Fibroblast of villous mesenchyme (primary cell): ENCODE measurements at regions not wholly inside any gene's neighbourhood (a gene's known extent, or its start where the extent isn't known, plus 50 kb on each side); places are given as distances from the start of the nearest gene placed in this dataset.

Experiments
- DNase-seq: peaks from one replicate; pipeline ENCODE4 v3.0.0-alpha.2; 2010; ENCODE audit warnings: low read depth
- H3K4me3 ChIP-seq: 2 replicates; pipeline ENCODE4 v1.5.1; 2011; ENCODE audit warnings: low read depth, mild to moderate bottlenecking, low read length
- TF ChIP-seq, protein P1 (sequence below): IDR thresholded peaks from 2 replicates; pipeline ENCODE4 v1.5.1; 2012; ENCODE audit warnings: low read depth, mild to moderate bottlenecking, low read length; ENCODE audit not compliant: insufficient read depth

DNA sequence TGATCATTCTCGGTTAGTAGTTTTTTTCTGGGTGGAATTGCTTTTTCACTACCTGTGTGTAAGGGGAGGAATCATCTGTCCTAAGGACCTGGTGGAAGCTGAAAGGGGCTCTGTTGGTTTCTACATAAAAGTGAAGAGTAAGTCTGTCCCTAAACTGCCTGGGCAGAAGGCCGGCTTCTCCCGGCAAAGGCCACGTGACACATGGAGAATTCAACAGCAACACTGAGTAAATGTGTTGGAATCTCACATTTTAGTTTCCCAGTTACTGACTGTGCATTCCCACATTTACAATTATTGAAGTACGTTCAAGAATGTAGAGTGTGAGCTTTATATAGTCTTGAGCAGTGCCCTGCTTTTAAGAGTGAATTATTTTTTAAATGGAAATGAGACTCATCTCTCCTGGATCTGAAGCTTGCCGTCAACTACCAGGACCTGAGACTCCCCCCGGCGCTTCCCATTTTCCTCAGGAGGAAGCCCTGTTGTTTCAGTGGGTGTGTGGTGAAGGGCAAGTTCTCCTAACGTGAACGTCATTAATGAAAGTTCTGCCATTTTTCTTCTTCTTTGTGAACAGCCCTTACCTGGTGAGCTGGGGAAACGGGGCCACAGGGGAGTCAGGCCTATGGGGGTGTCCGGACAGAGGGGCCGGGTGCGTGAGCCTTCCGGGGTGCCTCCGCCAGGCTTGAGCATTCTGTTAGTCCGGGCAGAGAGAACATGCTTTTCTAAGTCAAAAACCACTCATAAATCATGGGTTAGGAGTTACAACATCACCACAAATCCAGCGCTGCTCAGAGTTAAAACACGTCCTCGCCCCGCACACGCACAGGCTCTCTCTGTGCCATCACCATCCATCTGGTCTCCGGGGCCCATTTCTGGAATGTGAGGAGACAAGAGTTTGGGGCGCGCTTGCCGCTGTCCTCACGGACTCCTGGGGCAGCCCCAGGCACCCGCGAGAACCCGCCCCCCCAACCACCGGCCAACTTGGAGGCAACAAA is 56.6 kb upstream of the SMOC2 start:
- TF ChIP-seq, protein P1, sequence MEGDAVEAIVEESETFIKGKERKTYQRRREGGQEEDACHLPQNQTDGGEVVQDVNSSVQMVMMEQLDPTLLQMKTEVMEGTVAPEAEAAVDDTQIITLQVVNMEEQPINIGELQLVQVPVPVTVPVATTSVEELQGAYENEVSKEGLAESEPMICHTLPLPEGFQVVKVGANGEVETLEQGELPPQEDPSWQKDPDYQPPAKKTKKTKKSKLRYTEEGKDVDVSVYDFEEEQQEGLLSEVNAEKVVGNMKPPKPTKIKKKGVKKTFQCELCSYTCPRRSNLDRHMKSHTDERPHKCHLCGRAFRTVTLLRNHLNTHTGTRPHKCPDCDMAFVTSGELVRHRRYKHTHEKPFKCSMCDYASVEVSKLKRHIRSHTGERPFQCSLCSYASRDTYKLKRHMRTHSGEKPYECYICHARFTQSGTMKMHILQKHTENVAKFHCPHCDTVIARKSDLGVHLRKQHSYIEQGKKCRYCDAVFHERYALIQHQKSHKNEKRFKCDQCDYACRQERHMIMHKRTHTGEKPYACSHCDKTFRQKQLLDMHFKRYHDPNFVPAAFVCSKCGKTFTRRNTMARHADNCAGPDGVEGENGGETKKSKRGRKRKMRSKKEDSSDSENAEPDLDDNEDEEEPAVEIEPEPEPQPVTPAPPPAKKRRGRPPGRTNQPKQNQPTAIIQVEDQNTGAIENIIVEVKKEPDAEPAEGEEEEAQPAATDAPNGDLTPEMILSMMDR: no peak
- H3K4me3 ChIP-seq: no peak overlapping the region
- DNase-seq: no peak

DNA sequence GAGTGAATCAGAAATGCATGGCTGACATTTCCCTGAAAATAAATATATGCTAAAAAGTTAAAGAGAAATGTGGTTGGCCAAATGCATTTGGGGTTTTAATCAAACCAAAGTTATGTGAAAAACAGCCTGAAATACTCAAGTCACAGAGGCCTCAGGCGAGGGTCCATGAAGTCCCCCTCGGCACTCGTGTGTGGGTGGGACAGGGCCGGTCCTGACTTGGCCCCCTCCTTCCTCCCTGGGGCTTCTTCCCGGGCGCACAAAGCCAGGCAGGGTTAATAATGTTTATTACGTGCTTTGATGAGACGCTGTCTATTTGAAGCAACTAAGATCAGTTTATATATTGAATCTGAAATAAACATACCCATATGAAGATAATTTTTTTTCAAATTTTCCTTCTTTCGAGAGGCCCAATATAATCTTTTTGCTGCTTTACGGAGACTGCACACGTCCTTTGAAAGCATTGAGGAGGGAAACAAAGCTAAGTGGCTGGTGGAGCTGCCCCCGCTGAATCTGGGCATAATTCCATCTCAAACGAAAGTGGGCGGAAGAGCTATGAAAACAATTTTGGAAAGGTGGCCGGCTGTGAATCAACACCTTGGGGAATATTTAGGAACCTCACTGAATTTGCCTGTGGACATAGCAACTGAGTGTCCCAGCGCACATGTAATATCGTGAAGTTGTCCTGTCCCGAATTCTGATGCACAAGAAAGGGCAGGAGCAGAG is 55.8 kb upstream of the SMOC2 start:
- no peak overlapping the region for H3K4me3 ChIP-seq
- TF ChIP-seq, protein P1: no peak
- no peak for DNase-seq

DNA sequence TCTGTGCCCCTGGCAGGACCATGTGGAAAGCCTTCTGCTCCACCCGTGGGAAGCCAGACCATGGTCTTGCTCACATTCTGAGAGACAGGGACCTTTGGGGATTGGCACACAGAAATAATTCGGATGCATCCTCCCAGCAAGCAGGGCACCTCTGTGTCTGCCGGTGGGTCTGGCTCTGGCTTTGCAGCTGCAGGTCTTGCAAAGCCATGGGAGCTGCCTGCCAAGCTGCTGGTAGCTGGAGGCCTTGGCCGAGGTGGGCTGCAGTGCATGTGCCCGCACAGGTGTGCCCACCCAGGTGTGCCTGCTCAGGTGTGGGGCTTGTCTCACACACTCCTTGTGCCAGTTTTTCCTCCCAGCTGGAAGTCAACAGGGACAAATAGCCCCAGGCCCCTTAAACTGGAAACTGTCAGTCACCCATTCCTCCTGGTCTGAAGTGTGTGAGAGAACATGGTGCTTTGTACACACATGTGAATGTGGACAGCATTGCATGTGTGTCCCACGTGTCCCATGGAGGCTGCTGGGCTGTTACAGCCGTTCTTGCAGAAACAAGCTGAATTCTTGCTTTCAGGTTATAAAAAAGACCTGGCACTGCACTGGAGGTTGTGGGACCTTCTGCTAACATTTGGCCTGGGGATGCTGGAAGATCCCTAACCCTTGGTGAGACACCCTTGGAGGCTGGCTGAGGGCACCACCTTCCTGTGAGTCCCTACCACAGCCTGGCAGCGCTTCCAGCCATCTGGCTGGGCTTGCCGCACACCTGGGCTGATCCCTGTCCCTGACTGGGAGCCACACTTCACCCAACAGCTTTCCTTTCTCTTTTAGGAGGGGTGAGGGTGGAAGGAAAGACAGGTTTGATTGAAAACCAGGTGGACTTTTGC is 54.9 kb upstream of the SMOC2 start:
- no peak for DNase-seq
- TF ChIP-seq, protein P1: no peak
- H3K4me3 ChIP-seq: no peak overlapping the region

DNA sequence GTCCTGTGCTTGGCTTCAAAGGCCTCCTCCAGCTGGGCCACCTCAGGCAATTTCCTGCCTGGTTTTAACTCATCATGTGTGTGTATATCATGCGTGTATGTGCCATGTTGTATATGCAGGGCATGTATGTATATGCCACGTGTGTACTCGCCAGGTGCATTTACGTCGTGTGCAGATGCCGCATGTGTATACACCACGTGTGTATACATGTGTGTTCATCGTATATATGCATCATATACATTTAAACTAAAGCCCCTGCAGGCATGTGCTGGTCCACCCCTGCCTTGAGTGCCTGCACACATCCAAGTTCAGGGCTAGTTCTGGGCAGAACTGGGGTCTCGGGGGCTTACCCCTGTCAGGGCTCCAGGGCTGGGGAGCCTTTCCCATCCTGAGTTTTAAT is 54.0 kb upstream of the SMOC2 start:
- DNase-seq: no peak
- TF ChIP-seq, protein P1: no peak
- H3K4me3 ChIP-seq: no peak overlapping the region

DNA sequence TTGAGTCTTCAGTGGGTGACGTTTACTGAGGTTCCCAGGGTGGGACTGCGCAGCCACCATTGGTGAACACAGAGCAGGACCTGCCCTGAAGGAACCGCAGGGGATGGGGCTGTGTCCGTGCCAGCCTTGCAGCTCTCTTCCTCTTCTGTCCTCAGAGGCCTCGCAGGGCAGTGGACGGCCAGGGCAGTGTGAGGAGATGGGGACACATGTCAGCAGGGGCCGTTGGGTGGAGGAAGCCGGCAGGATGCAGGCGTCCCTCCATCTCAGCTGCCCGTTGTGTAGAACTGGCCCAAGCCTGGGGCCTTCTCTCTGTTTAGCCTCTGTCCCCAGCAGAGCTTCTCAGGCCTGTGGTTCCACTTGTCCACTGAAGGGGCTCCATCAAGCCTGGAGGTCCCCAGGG is 53.6 kb upstream of the SMOC2 start:
- TF ChIP-seq, protein P1: no peak
- no peak for DNase-seq
- H3K4me3 ChIP-seq: no peak overlapping the region

DNA sequence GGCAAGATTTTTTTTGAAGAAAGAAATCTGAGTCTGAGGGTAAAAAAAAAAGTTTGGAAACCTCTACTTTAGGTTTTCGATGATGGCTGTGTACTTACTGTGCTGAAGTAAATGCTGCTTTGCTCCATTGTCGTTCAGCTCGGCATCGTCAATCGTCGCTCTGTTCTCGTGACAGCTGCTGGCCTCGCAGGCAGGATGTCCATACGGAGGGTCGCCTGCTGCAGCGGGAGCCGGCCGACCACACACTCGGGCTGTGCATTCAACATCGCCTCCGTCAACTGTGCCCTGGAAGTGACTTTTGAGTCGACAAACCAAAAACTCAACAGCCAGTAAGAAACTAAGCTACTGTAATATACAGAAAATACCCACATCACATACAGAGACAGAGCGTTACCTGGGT is 53.1 kb upstream of the SMOC2 start:
- TF ChIP-seq, protein P1: no peak
- no peak overlapping the region for H3K4me3 ChIP-seq
- DNase-seq: no peak
